OCI-LY7 (cell line): ENCODE measurements at regions not wholly inside any gene's neighbourhood (a gene's known extent, or its start where the extent isn't known, plus 50 kb on each side); places are given as distances from the start of the nearest gene placed in this dataset.

Experiments
- CTCF ChIP-seq: fragments of 200-600 bp; sonication (generic); conservative IDR thresholded peaks from 2 replicates; pipeline ENCODE4 v1.5.1; 2014; ENCODE audit warnings: mild to moderate bottlenecking, antibody characterized with exemption, low read length, moderate library complexity, mixed read lengths
- EZH2phosphoT487 ChIP-seq: fragments of 200-600 bp; sonication (generic); IDR thresholded peaks from 2 replicates; pipeline ENCODE4 v1.6.1; 2018; ENCODE audit warnings: low read depth, borderline replicate concordance, mild to moderate bottlenecking, mixed run types, antibody characterized with exemption, low read length, moderate library complexity, mixed read lengths

- no peak for TF ChIP-seq CTCF
- TF ChIP-seq EZH2phosphoT487, result no peak
These were observed 389.2 kb downstream of the FBXO15 start for GRCh38 chr18:73758446-73758845.
